ENCODE measurements at regions not wholly inside any gene's neighbourhood (a gene's known extent, or its start where the extent isn't known, plus 50 kb on each side); places are given as distances from the start of the nearest gene placed in this dataset.

DNA sequence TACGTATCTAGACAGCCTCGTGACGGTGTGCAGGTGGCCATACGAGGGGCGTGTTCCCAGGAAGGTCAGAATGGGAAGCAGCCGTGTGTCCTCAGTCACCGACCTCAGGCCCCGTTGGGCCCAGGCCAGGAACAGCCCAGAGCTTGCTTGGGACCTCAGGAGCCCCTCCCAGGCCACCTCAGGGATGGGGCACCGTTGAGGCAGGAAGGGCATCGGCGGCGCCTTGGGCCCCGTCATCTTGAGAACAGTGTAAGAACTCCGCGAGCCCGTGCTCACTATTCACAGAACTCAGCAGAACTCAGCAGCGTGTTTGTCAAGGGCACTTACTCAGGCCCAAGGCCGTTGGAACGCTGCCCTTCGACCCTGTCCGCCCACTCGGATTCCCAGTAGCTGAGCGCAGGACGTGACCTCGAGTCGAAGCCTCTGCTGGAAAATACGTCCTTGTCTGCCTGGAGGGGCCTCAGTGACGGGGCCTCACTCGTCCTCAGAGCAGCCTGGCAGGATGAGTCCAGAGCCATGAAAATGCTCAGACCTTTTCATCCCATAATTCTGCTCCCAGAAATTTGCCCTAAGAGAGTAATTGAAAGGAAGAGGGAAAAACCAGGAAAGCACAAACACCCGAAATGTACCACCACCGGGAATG, 1134.8 kb downstream of the BRD1 start:
- H3K4me3 ChIP-seq (replicated peaks; ENCODE audit: low read depth, low read length): no peak overlapping the region
- no peak for DNase-seq (ENCODE audit: extremely low read depth, low read depth)
- TF ChIP-seq CTCF (IDR thresholded peaks at IDR 0.05; ENCODE audit: low read depth, low read length, missing control alignments): no peak

DNA sequence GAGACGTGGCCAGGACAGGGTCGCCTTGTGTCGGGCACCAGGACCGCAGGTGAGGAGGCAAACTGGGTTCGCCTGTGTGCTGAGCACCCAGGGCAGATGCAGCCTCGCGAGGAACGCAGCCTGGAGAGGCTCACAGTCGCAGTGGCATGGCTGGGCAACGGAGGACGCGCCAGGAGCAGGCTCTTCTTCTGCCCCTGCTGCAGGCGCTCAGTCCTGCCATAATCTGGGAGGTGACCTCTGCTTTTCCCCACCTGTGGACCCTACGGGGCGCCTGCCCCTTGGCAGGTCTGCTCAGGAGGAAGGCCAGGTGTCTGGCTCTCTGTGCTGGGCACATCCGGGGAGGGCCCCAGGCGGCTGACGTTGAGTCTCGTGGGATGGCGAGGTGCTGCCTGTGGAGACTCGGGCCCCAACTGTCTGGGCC, 1136.2 kb downstream of the BRD1 start:
- no peak for DNase-seq (ENCODE audit: extremely low read depth, low read depth)
- H3K4me3 ChIP-seq (replicated peaks; ENCODE audit: low read depth, low read length): no peak overlapping the region
- no peak for TF ChIP-seq CTCF (IDR thresholded peaks at IDR 0.05; ENCODE audit: low read depth, low read length, missing control alignments)

GRCh38 chr22:48690583-48691317, 1136.9 kb downstream of the BRD1 start:
- no peak overlapping the region for H3K4me3 ChIP-seq (replicated peaks; ENCODE audit: low read depth, low read length)
- DNase-seq (ENCODE audit: extremely low read depth, low read depth): no peak

GRCh38 chr22:48689206-48689605, 1138.5 kb downstream of the BRD1 start:
- H3K4me3 ChIP-seq (replicated peaks; ENCODE audit: low read depth, low read length): no peak overlapping the region

More at GRCh38 chr22:48690583-48691317, 1136.9 kb downstream of the BRD1 start:
- no peak for TF ChIP-seq CTCF (IDR thresholded peaks at IDR 0.05; ENCODE audit: low read depth, low read length, missing control alignments)

GRCh38 chr22:48688366-48688765, 1139.3 kb downstream of the BRD1 start:
- DNase-seq (ENCODE audit: extremely low read depth, low read depth): no peak
- no peak for TF ChIP-seq CTCF (IDR thresholded peaks at IDR 0.05; ENCODE audit: low read depth, low read length, missing control alignments)
- no peak overlapping the region for H3K4me3 ChIP-seq (replicated peaks; ENCODE audit: low read depth, low read length)

More at GRCh38 chr22:48689206-48689605, 1138.5 kb downstream of the BRD1 start:
- no peak for TF ChIP-seq CTCF (IDR thresholded peaks at IDR 0.05; ENCODE audit: low read depth, low read length, missing control alignments)
- DNase-seq (ENCODE audit: extremely low read depth, low read depth): no peak

GRCh38 chr22:48687606-48688005, 1140.1 kb downstream of the BRD1 start:
- no peak for DNase-seq (ENCODE audit: extremely low read depth, low read depth)
- no peak for TF ChIP-seq CTCF (IDR thresholded peaks at IDR 0.05; ENCODE audit: low read depth, low read length, missing control alignments)
- no peak overlapping the region for H3K4me3 ChIP-seq (replicated peaks; ENCODE audit: low read depth, low read length)
